ENCODE measurements at regions not wholly inside any gene's neighbourhood (a gene's known extent, or its start where the extent isn't known, plus 50 kb on each side); places are given as distances from the start of the nearest gene placed in this dataset.

GRCh38 chr4:129550281-129550785 lies 454.4 kb downstream of the C4orf33 start:
- no peak for DNase-seq (ENCODE audit: low read depth)

GRCh38 chr4:129561280-129561679 lies 465.3 kb downstream of the C4orf33 start:
- DNase-seq (ENCODE audit: low read depth): no peak

DNA sequence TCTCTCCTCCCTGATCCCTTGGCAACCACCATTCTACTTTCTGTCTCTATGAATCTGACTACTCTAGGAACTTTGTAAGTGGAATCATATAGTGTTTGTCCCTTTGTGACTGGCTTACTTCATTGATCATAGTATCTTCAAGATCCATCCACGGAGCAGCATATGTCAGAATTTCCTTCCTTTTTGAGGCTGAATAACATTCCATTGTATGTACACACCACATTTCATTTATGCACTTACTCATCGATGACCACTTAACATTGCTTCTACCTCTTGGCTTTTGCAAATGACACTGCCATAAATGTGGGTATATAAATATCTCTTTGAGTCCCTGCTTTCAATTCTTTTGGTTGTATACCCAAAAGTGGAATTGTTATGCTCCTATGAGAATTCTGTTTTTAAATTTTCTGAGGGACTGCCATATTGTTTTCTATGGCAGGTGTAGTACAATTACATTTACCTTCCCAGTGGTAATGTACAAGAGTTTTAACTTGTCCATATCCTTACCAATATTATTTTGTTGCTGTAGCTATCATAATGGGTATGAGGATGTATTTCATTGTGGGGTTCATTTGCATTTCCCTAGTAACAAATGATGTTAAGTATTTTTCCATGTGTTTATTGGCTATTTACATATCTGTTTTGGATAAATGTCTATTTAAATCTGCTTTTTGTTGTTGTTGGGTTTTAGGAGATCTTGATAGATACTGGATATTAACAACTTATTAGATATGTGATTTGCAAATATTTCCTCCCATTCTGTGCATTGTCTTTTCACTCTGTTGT lies 466.1 kb downstream of the C4orf33 start:
- no peak for DNase-seq (ENCODE audit: low read depth)

- no peak for DNase-seq (ENCODE audit: low read depth)
Observed at GRCh38 chr4:129565214-129565613, 469.3 kb downstream of the C4orf33 start.

- no peak for DNase-seq (ENCODE audit: low read depth)
Observed at GRCh38 chr4:129570326-129570725, 474.4 kb downstream of the C4orf33 start.

- no peak for DNase-seq (ENCODE audit: low read depth)
Observed at GRCh38 chr4:129578336-129578735, 482.4 kb downstream of the C4orf33 start.

- no peak for DNase-seq (ENCODE audit: low read depth)
Observed at GRCh38 chr4:129581305-129581704, 485.4 kb downstream of the C4orf33 start.

DNA sequence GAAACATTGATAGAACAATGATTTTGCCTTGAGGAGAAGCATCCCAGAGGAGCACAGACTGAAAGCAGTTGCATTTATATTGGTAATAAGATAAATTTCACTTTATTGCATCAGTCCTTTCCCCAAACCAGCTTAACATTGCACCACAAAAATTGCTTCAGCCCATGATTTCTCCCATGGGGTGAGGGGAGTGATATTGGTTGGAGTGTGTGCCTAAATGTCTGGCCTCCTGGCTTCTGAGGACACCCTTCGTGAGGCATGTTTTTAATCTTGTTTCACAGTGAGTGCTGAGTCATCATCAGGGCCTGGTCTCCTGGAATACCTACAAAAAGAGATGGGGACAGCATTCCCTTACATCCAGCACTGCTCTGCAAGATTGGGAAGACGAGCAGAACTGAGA lies 487.9 kb downstream of the C4orf33 start:
- DNase-seq (ENCODE audit: low read depth): no peak

- no peak for DNase-seq (ENCODE audit: low read depth)
Observed at GRCh38 chr4:129598582-129598981, 502.6 kb downstream of the C4orf33 start.

GRCh38 chr4:129600898-129601297 lies 504.9 kb downstream of the C4orf33 start:
- DNase-seq (ENCODE audit: low read depth): no peak

DNA sequence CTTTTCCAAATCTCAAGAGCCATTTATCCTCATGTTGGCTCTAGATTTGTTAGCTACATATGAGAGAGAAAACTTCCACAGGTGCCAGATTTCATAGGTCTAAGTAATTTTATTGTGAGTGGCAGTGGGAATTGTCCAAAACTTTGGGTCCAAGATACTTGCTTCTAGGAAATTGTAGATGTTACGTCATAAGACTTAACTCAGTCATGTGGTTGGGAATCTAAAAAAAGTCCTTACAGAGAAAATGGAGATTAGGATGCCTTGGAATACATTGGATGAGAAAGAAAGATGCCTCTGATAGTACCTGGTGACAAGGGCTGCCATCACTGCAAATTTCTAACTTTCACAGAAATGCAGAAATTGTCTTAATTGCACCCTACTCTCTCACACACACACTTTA lies 506.5 kb downstream of the C4orf33 start:
- DNase-seq (ENCODE audit: low read depth): no peak

DNA sequence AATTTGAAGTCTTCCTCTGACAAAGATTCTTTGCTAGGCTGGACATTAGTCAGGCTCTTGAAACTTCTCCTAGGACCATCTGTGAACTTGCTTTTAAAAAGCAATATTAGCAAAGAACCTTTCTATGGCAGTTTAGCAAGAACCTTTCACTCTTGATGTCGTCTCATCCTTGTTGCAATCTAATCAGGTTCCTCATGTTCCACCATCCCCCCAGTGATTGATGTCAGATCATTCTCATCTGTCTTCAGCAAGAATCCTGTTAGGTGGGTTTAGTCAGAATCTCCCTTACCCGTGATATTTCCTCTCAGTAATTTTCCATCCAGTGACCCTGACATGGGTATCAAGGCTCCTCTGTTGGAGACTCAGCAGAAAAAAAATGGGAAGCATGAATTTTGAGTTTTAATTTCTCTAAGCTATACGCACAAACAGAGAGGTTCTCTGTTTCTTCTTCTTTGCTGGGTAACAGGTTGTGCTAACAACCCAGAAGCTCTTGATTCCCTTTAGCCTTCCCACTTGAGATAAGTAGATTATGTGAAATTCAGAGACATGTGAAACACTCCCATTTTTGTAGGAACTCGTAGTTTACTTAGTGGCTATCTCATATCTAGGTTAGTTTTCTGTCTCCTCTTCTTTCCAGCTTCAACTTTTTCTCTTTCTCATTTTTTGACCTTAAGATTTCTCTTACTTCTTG lies 507.4 kb downstream of the C4orf33 start:
- DNase-seq (ENCODE audit: low read depth): no peak

- DNase-seq (ENCODE audit: low read depth): no peak
Observed at GRCh38 chr4:129604632-129605255, 508.8 kb downstream of the C4orf33 start.

- DNase-seq (ENCODE audit: low read depth): no peak
Observed at GRCh38 chr4:129614611-129615010, 518.7 kb downstream of the C4orf33 start.

GRCh38 chr4:129622566-129622965 lies 526.6 kb downstream of the C4orf33 start:
- DNase-seq (ENCODE audit: low read depth): no peak

DNA sequence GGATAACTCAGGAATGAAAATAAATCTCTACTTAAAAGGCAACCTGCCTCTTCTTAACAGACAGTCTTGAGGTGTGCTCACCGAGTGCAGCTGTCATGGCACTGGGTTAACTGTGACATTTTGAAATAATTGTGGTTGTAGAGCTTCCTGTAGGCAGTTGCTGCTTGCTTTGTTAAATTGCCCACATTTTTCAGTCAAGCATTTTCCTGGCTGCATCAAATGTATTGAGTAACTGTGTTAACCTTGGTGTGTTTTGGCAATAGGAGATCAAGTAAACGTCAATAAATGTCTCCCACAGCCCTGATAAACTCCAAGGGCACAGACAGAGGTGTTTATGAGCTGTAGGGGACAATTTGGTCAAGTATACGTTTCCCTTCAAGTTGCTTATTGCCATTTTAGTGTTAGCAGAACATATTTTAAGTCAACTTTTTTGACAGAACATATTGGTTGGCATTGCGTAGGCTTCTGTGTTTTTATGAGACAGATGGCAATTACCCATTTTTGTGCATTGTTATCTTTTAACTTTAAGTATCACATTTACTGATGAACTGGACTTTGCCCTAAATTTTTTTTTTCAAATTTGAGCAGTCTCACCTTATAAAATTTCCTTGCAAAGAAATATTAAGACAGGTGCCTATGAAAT lies 527.4 kb downstream of the C4orf33 start:
- DNase-seq (ENCODE audit: low read depth): no peak

- DNase-seq (ENCODE audit: low read depth): no peak
Observed at GRCh38 chr4:129641179-129641578, 545.2 kb downstream of the C4orf33 start.

- no peak for DNase-seq (ENCODE audit: low read depth)
Observed at GRCh38 chr4:129645461-129645860, 549.5 kb downstream of the C4orf33 start.

- no peak for DNase-seq (ENCODE audit: low read depth)
Observed at GRCh38 chr4:129668092-129668491, 572.1 kb downstream of the C4orf33 start.

DNA sequence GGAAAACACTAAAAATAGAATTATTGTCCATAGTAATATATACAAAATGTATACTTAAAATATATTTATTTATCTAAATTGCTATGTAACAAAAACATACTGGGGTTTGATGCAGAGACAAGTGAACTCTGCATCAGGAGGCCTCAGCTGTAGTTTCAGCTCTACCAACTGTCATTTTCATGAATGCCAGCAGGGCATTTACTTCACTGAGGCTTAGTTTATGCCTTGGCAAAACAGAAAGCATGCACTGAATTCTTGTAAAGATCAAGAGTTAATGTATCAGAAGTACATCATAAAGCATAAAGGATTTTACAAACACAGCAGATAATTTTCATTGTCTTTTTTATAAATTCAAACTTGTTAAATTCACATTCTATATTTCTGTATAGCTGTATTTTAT lies 577.0 kb downstream of the C4orf33 start:
- no peak for DNase-seq (ENCODE audit: low read depth)

DNA sequence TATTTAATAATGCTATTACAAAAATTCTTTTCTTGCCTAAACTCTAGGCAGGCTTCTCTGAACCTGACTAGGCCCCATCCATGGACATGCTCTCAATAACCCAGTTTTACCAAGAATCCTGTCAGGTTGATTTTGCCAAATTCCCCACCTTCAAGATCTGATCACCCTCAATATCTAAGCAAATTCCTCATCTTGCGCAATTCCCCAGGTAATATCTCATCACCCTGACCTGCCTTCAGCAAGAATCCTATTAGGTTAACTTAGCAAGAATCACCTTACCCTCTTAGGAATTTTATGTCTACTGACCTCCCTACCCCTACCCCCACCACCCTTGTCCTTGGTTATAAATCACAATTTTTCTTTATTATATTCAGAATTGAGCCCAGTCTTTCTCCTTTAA lies 579.1 kb downstream of the C4orf33 start:
- DNase-seq (ENCODE audit: low read depth): no peak

GRCh38 chr4:129676934-129677333 lies 581.0 kb downstream of the C4orf33 start:
- DNase-seq (ENCODE audit: low read depth): no peak

- no peak for DNase-seq (ENCODE audit: low read depth)
Observed at GRCh38 chr4:129682586-129682985, 586.6 kb downstream of the C4orf33 start.

Measured in T-helper 22 cell (primary cell).